ENCODE measurements at regions not wholly inside any gene's neighbourhood (a gene's known extent, or its start where the extent isn't known, plus 50 kb on each side); places are given as distances from the start of the nearest gene placed in this dataset.

DNA sequence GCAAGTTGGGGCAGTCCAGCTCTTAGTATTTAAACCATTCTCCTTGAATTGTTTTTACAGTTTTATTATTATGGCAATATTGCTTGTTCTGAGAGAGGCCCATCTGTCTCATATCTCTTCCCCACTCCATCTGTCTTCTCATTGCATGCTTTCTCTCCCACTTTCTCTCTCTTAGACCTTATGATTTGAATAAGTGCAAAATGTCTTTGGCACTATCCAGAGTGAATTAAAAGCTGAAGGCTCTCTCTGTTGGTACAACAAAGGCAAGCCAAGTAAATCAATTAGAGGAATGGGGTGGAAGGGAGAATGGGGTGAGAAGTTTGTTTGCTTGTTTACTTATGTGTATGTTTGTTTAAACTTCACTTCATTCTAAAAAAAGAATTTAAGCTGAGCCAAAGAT lies 195.3 kb upstream of the RFX3 start:
- Mint-ChIP-seq H3K4me3 (no peak overlapping the region), H3K27ac (no peak overlapping the region), H3K4me1 (no peaks in the 10 kb centered on the region), H3K9me3 (no peaks in the 10 kb centered on the region), H3K27me3 (ENCODE audit: insufficient read depth, low read depth, poor library complexity) (no peaks in the 10 kb centered on the region), H3K36me3 (ENCODE audit: low read depth) (no peaks in the 10 kb centered on the region)
- Histone ChIP-seq H3K27me3 (ENCODE audit: insufficient read depth) (no peaks in the 10 kb centered on the region), H3K27ac (ENCODE audit: low read depth) (no peak overlapping the region), H3K9me2 (ENCODE audit: insufficient read depth) (no peaks in the 10 kb centered on the region; the same call in 1 of the 2 replicates), H4K20me1 (replicated peaks; ENCODE audit: insufficient read depth) (no peaks in the 10 kb centered on the region), H2AFZ (no peak overlapping the region), H3K4me3 (no peak overlapping the region), H3F3A (replicated peaks; ENCODE audit: low read depth) (no peaks in the 10 kb centered on the region), H3K4me1 (ENCODE audit: insufficient read depth) (no peaks in the 10 kb centered on the region), H3K79me2 (replicated peaks; ENCODE audit: insufficient read depth) (no peaks in the 10 kb centered on the region), H3K36me3 (ENCODE audit: insufficient read depth) (no peaks in the 10 kb centered on the region), H3K4me2 (no peak overlapping the region)
- TF ChIP-seq, protein P1, sequence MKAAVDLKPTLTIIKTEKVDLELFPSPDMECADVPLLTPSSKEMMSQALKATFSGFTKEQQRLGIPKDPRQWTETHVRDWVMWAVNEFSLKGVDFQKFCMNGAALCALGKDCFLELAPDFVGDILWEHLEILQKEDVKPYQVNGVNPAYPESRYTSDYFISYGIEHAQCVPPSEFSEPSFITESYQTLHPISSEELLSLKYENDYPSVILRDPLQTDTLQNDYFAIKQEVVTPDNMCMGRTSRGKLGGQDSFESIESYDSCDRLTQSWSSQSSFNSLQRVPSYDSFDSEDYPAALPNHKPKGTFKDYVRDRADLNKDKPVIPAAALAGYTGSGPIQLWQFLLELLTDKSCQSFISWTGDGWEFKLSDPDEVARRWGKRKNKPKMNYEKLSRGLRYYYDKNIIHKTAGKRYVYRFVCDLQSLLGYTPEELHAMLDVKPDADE (IDR thresholded peaks at IDR 0.05), result no peak
- no peak for TF ChIP-seq STAT1 (IDR thresholded peaks at IDR 0.05; ENCODE audit: unreplicated experiment)
- no peak for TF ChIP-seq NANOG (IDR thresholded peaks at IDR 0.05; ENCODE audit: borderline replicate concordance)
- TF ChIP-seq EZH2phosphoT487 (IDR thresholded peaks at IDR 0.05; ENCODE audit: unreplicated experiment), result no peak
- TF ChIP-seq CREB1 (CRISPR knock-in tag; IDR thresholded peaks at IDR 0.05; ENCODE audit: low read depth), result no peak
- TF ChIP-seq, protein P2, sequence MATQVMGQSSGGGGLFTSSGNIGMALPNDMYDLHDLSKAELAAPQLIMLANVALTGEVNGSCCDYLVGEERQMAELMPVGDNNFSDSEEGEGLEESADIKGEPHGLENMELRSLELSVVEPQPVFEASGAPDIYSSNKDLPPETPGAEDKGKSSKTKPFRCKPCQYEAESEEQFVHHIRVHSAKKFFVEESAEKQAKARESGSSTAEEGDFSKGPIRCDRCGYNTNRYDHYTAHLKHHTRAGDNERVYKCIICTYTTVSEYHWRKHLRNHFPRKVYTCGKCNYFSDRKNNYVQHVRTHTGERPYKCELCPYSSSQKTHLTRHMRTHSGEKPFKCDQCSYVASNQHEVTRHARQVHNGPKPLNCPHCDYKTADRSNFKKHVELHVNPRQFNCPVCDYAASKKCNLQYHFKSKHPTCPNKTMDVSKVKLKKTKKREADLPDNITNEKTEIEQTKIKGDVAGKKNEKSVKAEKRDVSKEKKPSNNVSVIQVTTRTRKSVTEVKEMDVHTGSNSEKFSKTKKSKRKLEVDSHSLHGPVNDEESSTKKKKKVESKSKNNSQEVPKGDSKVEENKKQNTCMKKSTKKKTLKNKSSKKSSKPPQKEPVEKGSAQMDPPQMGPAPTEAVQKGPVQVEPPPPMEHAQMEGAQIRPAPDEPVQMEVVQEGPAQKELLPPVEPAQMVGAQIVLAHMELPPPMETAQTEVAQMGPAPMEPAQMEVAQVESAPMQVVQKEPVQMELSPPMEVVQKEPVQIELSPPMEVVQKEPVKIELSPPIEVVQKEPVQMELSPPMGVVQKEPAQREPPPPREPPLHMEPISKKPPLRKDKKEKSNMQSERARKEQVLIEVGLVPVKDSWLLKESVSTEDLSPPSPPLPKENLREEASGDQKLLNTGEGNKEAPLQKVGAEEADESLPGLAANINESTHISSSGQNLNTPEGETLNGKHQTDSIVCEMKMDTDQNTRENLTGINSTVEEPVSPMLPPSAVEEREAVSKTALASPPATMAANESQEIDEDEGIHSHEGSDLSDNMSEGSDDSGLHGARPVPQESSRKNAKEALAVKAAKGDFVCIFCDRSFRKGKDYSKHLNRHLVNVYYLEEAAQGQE (IDR thresholded peaks at IDR 0.05; ENCODE audit: unreplicated experiment), result no peak
- no peak for TF ChIP-seq POLR2AphosphoS5 (IDR thresholded peaks at IDR 0.05; ENCODE audit: low read depth)
- no peak for TF ChIP-seq JUNB (IDR thresholded peaks at IDR 0.05; ENCODE audit: unreplicated experiment)
- TF ChIP-seq, protein P3, sequence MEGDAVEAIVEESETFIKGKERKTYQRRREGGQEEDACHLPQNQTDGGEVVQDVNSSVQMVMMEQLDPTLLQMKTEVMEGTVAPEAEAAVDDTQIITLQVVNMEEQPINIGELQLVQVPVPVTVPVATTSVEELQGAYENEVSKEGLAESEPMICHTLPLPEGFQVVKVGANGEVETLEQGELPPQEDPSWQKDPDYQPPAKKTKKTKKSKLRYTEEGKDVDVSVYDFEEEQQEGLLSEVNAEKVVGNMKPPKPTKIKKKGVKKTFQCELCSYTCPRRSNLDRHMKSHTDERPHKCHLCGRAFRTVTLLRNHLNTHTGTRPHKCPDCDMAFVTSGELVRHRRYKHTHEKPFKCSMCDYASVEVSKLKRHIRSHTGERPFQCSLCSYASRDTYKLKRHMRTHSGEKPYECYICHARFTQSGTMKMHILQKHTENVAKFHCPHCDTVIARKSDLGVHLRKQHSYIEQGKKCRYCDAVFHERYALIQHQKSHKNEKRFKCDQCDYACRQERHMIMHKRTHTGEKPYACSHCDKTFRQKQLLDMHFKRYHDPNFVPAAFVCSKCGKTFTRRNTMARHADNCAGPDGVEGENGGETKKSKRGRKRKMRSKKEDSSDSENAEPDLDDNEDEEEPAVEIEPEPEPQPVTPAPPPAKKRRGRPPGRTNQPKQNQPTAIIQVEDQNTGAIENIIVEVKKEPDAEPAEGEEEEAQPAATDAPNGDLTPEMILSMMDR (conservative IDR thresholded peaks at IDR 0.05; ENCODE audit: low read depth in 2 of 2), result no peak
- TF ChIP-seq, protein P4, sequence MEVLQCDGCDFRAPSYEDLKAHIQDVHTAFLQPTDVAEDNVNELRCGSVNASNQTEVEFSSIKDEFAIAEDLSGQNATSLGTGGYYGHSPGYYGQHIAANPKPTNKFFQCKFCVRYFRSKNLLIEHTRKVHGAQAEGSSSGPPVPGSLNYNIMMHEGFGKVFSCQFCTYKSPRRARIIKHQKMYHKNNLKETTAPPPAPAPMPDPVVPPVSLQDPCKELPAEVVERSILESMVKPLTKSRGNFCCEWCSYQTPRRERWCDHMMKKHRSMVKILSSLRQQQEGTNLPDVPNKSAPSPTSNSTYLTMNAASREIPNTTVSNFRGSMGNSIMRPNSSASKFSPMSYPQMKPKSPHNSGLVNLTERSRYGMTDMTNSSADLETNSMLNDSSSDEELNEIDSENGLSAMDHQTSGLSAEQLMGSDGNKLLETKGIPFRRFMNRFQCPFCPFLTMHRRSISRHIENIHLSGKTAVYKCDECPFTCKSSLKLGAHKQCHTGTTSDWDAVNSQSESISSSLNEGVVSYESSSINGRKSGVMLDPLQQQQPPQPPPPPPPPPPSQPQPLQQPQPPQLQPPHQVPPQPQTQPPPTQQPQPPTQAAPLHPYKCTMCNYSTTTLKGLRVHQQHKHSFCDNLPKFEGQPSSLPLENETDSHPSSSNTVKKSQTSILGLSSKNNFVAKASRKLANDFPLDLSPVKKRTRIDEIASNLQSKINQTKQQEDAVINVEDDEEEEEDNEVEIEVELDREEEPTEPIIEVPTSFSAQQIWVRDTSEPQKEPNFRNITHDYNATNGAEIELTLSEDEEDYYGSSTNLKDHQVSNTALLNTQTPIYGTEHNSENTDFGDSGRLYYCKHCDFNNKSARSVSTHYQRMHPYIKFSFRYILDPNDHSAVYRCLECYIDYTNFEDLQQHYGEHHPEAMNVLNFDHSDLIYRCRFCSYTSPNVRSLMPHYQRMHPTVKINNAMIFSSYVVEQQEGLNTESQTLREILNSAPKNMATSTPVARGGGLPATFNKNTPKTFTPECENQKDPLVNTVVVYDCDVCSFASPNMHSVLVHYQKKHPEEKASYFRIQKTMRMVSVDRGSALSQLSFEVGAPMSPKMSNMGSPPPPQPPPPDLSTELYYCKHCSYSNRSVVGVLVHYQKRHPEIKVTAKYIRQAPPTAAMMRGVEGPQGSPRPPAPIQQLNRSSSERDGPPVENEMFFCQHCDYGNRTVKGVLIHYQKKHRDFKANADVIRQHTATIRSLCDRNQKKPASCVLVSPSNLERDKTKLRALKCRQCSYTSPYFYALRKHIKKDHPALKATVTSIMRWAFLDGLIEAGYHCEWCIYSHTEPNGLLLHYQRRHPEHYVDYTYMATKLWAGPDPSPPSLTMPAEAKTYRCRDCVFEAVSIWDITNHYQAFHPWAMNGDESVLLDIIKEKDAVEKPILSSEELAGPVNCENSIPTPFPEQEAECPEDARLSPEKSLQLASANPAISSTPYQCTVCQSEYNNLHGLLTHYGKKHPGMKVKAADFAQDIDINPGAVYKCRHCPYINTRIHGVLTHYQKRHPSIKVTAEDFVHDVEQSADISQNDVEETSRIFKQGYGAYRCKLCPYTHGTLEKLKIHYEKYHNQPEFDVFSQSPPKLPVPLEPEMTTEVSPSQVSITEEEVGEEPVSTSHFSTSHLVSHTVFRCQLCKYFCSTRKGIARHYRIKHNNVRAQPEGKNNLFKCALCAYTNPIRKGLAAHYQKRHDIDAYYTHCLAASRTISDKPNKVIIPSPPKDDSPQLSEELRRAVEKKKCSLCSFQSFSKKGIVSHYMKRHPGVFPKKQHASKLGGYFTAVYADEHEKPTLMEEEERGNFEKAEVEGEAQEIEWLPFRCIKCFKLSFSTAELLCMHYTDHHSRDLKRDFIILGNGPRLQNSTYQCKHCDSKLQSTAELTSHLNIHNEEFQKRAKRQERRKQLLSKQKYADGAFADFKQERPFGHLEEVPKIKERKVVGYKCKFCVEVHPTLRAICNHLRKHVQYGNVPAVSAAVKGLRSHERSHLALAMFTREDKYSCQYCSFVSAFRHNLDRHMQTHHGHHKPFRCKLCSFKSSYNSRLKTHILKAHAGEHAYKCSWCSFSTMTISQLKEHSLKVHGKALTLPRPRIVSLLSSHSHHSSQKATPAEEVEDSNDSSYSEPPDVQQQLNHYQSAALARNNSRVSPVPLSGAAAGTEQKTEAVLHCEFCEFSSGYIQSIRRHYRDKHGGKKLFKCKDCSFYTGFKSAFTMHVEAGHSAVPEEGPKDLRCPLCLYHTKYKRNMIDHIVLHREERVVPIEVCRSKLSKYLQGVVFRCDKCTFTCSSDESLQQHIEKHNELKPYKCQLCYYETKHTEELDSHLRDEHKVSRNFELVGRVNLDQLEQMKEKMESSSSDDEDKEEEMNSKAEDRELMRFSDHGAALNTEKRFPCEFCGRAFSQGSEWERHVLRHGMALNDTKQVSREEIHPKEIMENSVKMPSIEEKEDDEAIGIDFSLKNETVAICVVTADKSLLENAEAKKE (CRISPR knock-in tag; IDR thresholded peaks at IDR 0.05), result no peak
- no peak for TF ChIP-seq EZH2 (IDR thresholded peaks at IDR 0.05; ENCODE audit: low read depth, unreplicated experiment)
- DNase-seq (ENCODE audit: low spot score) (no peak), ATAC-seq (no peak)
